RKO (cell line): ENCODE measurements at regions not wholly inside any gene's neighbourhood (a gene's known extent, or its start where the extent isn't known, plus 50 kb on each side); places are given as distances from the start of the nearest gene placed in this dataset.

ENCODE experiments used
- DNase-seq: peaks from one replicate; pipeline ENCODE4 v3.0.0-alpha.2; 2016; ENCODE audit warnings: low spot score

GRCh38 chr2:78973630-78974029, 51.9 kb upstream of the REG3G start:
- DNase-seq: no peak
